ENCODE measurements at regions not wholly inside any gene's neighbourhood (a gene's known extent, or its start where the extent isn't known, plus 50 kb on each side); places are given as distances from the start of the nearest gene placed in this dataset.

DNA sequence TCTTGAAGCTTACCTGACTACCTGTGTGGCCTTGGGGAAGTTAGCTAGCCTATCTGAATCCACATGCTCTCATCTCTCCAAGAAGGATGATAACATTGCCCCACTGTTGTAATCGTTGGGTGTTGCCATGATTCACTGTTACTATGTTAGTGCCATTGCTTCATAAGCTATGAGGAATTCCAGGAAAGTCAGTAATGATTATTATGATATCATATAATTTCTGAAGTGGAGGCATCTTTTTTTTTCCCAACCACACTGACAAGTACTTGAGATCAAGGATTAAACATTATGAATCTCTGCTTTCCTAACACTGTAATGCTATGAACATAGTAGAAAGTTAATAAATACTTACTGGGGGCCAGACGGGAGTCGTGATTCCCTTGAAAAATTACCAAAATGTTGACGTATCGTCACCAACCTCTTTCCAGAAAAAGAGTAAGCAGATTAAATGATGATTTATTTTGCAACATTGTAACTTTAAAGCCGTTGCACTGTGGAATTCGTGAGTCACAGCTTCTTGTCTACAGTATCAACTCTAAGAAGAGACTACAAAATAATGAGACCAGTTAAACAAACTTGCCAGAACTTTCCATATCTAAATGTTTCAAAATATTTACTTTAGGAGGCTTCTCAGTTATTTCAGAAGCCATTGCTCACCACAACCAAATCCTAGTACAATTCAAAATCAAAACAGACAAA, 459.9 kb downstream of the PIK3C3 start:
- DNase-seq (ENCODE audit: low read depth in 2 of 2), result peak; percentile 73 to 94
- H3K4me3 ChIP-seq (replicated peaks in 1 of 2; ENCODE audit: low read depth in 2 of 2, low read length in 2 of 2), result no peak overlapping the region
- TF ChIP-seq, protein P1, sequence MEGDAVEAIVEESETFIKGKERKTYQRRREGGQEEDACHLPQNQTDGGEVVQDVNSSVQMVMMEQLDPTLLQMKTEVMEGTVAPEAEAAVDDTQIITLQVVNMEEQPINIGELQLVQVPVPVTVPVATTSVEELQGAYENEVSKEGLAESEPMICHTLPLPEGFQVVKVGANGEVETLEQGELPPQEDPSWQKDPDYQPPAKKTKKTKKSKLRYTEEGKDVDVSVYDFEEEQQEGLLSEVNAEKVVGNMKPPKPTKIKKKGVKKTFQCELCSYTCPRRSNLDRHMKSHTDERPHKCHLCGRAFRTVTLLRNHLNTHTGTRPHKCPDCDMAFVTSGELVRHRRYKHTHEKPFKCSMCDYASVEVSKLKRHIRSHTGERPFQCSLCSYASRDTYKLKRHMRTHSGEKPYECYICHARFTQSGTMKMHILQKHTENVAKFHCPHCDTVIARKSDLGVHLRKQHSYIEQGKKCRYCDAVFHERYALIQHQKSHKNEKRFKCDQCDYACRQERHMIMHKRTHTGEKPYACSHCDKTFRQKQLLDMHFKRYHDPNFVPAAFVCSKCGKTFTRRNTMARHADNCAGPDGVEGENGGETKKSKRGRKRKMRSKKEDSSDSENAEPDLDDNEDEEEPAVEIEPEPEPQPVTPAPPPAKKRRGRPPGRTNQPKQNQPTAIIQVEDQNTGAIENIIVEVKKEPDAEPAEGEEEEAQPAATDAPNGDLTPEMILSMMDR (IDR thresholded peaks at IDR 0.05; ENCODE audit: low read depth, low read length), result no peak

DNA sequence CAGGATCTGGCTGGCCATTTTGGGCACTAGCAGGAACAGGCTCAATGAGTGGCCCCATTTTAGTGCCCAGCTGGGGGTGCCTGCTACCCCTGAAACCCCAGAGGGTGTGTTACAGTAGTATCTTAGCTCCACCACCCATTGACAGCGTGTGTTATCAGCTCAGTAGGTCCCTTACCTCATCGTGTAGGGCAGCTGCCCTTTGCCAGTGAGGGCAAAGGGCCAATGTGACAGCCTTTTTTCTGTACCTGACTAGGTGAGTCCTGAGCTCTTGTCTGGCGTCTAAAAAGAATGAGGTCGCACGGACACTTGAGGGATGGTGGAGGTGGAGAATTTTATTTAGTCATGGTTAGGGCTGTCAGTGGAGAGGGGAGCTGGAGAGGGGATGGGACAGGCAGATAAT, 462.2 kb downstream of the PIK3C3 start:
- TF ChIP-seq, protein P1 (IDR thresholded peaks at IDR 0.05; ENCODE audit: low read depth, low read length), result no peak
- no peak for DNase-seq (ENCODE audit: low read depth in 2 of 2)
- H3K4me3 ChIP-seq (replicated peaks in 1 of 2; ENCODE audit: low read depth in 2 of 2, low read length in 2 of 2), result no peak overlapping the region

- TF ChIP-seq, protein P1 (IDR thresholded peaks at IDR 0.05; ENCODE audit: low read depth, low read length), result no peak
- no peak overlapping the region for H3K4me3 ChIP-seq (replicated peaks in 1 of 2; ENCODE audit: low read depth in 2 of 2, low read length in 2 of 2)
- no peak for DNase-seq (ENCODE audit: low read depth in 2 of 2)
Observed at GRCh38 chr18:42418121-42418520, 463.1 kb downstream of the PIK3C3 start.

DNA sequence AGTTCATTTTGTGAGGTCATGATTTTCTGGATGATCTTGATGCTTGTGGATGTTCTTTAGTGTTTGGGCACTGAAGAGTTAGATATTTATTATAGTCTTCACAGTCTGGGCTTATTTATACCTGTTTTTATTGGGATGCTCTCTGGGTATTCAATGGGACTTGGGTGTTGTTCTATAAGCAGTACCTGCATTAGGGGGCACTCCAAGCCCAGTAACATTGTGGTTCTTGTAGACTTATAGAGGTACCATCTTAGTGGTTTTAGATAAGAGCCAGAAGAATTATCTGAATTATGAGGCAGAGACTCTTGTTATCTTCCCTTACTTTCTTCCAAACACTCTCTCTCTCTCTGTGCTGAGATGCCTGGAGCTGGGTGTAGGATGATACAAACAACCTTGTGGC, 470.0 kb downstream of the PIK3C3 start:
- TF ChIP-seq, protein P1 (IDR thresholded peaks at IDR 0.05; ENCODE audit: low read depth, low read length), result no peak
- no peak overlapping the region for H3K4me3 ChIP-seq (replicated peaks in 1 of 2; ENCODE audit: low read depth in 2 of 2, low read length in 2 of 2)
- peak in 1 of 2 donors; percentile 11 for DNase-seq (ENCODE audit: low read depth in 2 of 2)

GRCh38 chr18:42426496-42427015, 471.5 kb downstream of the PIK3C3 start:
- no peak overlapping the region for H3K4me3 ChIP-seq (replicated peaks in 1 of 2; ENCODE audit: low read depth in 2 of 2, low read length in 2 of 2)
- DNase-seq (ENCODE audit: low read depth in 2 of 2), result peak in 1 of 2 donors; percentile 8
- TF ChIP-seq, protein P1 (IDR thresholded peaks at IDR 0.05; ENCODE audit: low read depth, low read length), result no peak

DNA sequence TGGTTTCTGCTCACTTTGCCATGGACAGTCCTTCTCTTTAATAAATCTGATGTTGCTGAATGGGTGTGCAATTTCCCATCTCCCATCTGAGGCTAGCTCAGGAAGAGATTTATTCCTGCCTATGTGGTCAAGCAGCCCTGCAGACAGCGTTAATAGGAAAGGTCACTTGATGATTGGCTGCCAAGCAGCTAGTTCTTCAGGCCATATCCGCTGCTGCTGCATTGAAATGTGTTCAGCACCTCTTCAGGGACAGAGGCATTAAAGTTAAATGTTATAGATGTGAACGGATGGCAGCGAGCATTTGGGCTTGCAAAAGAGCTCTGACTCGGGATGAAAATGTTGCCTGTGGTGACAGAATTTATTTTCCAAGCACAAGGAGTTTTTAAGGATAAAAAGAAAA, 474.2 kb downstream of the PIK3C3 start:
- no peak overlapping the region for H3K4me3 ChIP-seq (replicated peaks in 1 of 2; ENCODE audit: low read depth in 2 of 2, low read length in 2 of 2)
- TF ChIP-seq, protein P1 (IDR thresholded peaks at IDR 0.05; ENCODE audit: low read depth, low read length), result no peak
- DNase-seq (ENCODE audit: low read depth in 2 of 2), result peak in 1 of 2 donors; percentile 13
